NT2/D1 (cell line): ENCODE measurements at regions not wholly inside any gene's neighbourhood (a gene's known extent, or its start where the extent isn't known, plus 50 kb on each side); places are given as distances from the start of the nearest gene placed in this dataset.

Source experiments
- SUZ12 ChIP-seq: IDR thresholded peaks from 2 replicates; pipeline ENCODE4 v1.6.1; 2011; ENCODE audit not compliant: insufficient read length, insufficient read depth; ENCODE audit errors: extremely low read depth
- YY1 ChIP-seq: IDR thresholded peaks from 2 replicates; pipeline ENCODE4 v1.6.1; 2011; ENCODE audit not compliant: insufficient read length, insufficient read depth
- ZNF274 ChIP-seq: IDR thresholded peaks from 2 replicates; pipeline ENCODE4 v1.6.1; 2011; ENCODE audit warnings: mild to moderate bottlenecking, low read depth, low read length

DNA sequence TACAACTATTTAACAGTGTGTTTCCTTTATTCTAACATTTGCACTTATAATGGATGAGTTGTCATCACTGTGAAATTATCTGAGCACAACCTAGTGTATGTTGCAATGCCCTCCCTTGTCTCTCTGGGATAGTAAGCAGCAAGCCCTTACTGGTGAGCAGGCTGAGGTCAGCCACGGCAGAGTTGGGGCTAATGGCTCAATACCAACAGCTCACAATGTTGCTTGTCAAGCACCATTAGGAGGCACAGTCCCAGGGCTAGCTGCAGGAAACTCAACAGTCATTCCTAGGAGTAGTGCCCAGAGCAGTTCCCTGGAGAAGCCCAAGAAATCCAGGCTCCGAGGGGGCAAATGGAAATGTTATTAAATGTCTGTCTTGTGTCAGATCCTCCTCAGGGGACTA is 858.4 kb downstream of the GRID1 start:
- no peak for TF ChIP-seq SUZ12
- TF ChIP-seq ZNF274: no peak
- TF ChIP-seq YY1: no peak
